ENCODE measurements at regions not wholly inside any gene's neighbourhood (a gene's known extent, or its start where the extent isn't known, plus 50 kb on each side); places are given as distances from the start of the nearest gene placed in this dataset.

GRCh38 chr2:103496850-103497249 lies 735.0 kb downstream of the TMEM182 start:
- TF ChIP-seq CTCF (conservative IDR thresholded peaks at IDR 0.05; ENCODE audit: low read length) (no peak), EZH2phosphoT487 (IDR thresholded peaks at IDR 0.05; ENCODE audit: borderline replicate concordance) (no peak)
